ENCODE measurements at regions not wholly inside any gene's neighbourhood (a gene's known extent, or its start where the extent isn't known, plus 50 kb on each side); places are given as distances from the start of the nearest gene placed in this dataset.

GRCh38 chr15:62492900-62493299 is 327.8 kb upstream of the C2CD4B start:
- TF ChIP-seq CTCF (IDR thresholded peaks at IDR 0.05; ENCODE audit: control insufficient read depth, insufficient read depth, low read depth, low read length, missing control alignments): no peak
- DNase-seq (ENCODE audit: low read depth): no peak
- no peak overlapping the region for H3K4me3 ChIP-seq (ENCODE audit: control insufficient read depth, low read depth, low read length)

DNA sequence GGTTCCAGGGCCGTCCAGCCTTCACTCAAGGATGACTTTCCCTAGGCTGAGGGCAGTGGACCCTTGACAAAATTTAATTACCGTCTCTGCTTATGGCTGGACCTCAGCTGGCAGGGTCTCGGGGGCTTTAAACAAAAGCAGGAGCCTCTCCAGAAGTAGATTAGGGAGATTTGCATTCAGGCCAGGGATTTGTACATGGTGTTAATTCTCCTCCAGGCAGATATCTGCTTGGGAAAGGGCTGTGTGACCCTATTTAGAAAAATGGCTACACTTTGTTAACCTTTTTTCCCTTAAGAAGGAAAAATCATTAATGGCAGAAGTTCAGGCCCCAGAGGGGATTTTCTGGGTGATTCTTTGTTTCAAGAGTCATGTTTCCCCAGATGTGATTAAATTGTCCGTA is 329.1 kb upstream of the C2CD4B start:
- no peak overlapping the region for H3K4me3 ChIP-seq (ENCODE audit: control insufficient read depth, low read depth, low read length)
- DNase-seq (ENCODE audit: low read depth): no peak
- TF ChIP-seq CTCF (IDR thresholded peaks at IDR 0.05; ENCODE audit: control insufficient read depth, insufficient read depth, low read depth, low read length, missing control alignments): no peak

- TF ChIP-seq CTCF (IDR thresholded peaks at IDR 0.05; ENCODE audit: control insufficient read depth, insufficient read depth, low read depth, low read length, missing control alignments): peak; percentile 11
- H3K4me3 ChIP-seq (ENCODE audit: control insufficient read depth, low read depth, low read length): no peak overlapping the region
- peak; percentile 89 for DNase-seq (ENCODE audit: low read depth)
These were observed 330.9 kb upstream of the C2CD4B start for GRCh38 chr15:62495670-62496614.

DNA sequence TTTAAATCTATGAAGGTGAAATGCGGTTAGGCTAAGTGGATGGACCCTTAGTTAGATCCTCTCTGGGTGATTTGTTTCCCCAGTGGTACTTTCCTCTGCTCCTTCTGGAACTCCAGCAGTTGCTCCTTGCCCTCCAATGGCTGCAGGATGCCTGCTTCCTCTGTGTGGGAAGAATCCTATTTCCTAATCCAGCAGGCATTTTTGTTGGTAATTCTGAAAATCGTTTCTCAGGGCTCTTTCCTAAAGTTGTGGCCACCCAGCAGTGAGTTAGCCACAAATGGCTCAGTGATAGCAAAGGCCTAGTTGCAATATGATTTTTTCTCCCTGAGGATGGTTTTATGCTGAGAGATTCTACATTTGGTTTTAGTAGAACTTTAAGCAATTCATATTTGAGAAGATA is 332.3 kb upstream of the C2CD4B start:
- TF ChIP-seq CTCF (IDR thresholded peaks at IDR 0.05; ENCODE audit: control insufficient read depth, insufficient read depth, low read depth, low read length, missing control alignments): no peak
- DNase-seq (ENCODE audit: low read depth): peak; percentile 34

GRCh38 chr15:62498278-62498677 is 333.2 kb upstream of the C2CD4B start:
- no peak overlapping the region for H3K4me3 ChIP-seq (ENCODE audit: control insufficient read depth, low read depth, low read length)
- DNase-seq (ENCODE audit: low read depth): no peak
- TF ChIP-seq CTCF (IDR thresholded peaks at IDR 0.05; ENCODE audit: control insufficient read depth, insufficient read depth, low read depth, low read length, missing control alignments): no peak

More for the DNA sequence above, 332.3 kb upstream of the C2CD4B start:
- no peak overlapping the region for H3K4me3 ChIP-seq (ENCODE audit: control insufficient read depth, low read depth, low read length)

DNA sequence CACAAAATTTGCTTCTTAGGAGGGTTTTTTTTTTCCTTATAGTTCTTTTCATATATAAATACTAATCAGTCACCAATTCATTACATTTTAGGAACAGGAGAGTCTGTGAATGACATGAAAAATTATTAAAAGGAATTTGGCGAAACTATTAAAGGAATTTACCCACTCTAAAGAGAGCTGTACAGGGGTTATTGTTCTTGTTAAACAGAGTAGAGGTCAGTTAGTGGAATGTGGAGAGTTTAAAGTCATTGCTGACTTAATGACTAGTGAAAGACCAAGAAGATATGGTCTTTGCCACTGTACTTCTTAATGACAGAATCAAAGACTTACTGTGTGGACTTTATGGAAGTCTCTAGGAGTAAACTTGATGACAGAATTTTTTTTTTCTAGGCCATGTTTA is 333.6 kb upstream of the C2CD4B start:
- TF ChIP-seq CTCF (IDR thresholded peaks at IDR 0.05; ENCODE audit: control insufficient read depth, insufficient read depth, low read depth, low read length, missing control alignments): no peak
- no peak overlapping the region for H3K4me3 ChIP-seq (ENCODE audit: control insufficient read depth, low read depth, low read length)
- DNase-seq (ENCODE audit: low read depth): no peak

Data from AG09309 (cell line).